Lower lobe of right lung (tissue), 2 donors: ENCODE measurements at regions not wholly inside any gene's neighbourhood (a gene's known extent, or its start where the extent isn't known, plus 50 kb on each side); places are given as distances from the start of the nearest gene placed in this dataset.

ENCODE experiments used
- ATAC-seq, 2 donors: fragments of 200-7000 bp; cut with Tn5 transposase; one replicate each; pipeline ENCODE4 v1.9.1; 2020 to 2022; ENCODE audit warnings: mild to moderate bottlenecking in 2 of 2, moderate library complexity in 2 of 2
- DNase-seq: peaks from one replicate; pipeline ENCODE4 v3.0.0-alpha.2; 2020
- H3K27ac ChIP-seq: fragments of 200-600 bp; one replicate; pipeline ENCODE4 v1.8.0; 2022
- H3K27me3 ChIP-seq: fragments of 200-600 bp; one replicate; pipeline ENCODE4 v1.8.0; 2022; ENCODE audit warnings: low read depth
- H3K36me3 ChIP-seq: fragments of 200-600 bp; one replicate; pipeline ENCODE4 v1.8.0; 2022; ENCODE audit warnings: mild to moderate bottlenecking
- H3K4me1 ChIP-seq: fragments of 200-600 bp; one replicate; pipeline ENCODE4 v1.8.0; 2022
- H3K4me3 ChIP-seq: fragments of 200-600 bp; one replicate; pipeline ENCODE4 v1.8.0; 2022; ENCODE audit warnings: mild to moderate bottlenecking
- H3K9me3 ChIP-seq: fragments of 200-600 bp; one replicate; pipeline ENCODE4 v1.8.0; 2022
- intact Hi-C: fragments of 100-400 bp; cut with DNase I; formaldehyde crosslinking; loops from one replicate; pipeline ENCODE4 v1.11.0; 2022
- TF ChIP-seq, protein P1 (sequence below): fragments of 200-600 bp; IDR thresholded peaks from one replicate; pipeline ENCODE4 v1.8.0; 2022; ENCODE audit warnings: antibody characterized with exemption, mild to moderate bottlenecking
- donor health status: DM: no; HTN: yes; CAD: no; lungs with severe emphysema.

DNA sequence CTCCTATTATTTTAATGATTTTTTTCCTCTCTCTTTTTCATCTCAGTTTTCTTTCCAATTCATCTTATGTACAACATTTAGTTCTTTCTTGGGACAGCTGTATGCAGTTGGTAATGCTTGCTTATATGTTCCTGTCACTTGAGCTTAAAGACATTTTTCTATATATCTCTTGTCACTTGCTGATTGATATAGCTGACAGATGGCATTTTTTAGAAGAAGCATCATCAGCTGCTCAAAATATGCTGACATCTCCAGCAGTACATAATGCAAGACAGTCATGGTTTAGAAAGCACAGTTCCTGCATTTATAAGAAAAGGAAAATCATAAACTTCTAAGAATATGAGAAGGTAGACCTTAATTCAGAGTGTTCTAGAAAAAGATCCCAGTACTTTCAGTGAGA, 56.5 kb downstream of the DCAF8L1 start:
- no peaks in the 10 kb centered on the region for H3K27me3 ChIP-seq
- H3K36me3 ChIP-seq, result no peaks in the 10 kb centered on the region
- H3K4me3 ChIP-seq, result no peak overlapping the region
- DNase-seq (no peak), ATAC-seq (no peak)
- H3K27ac ChIP-seq, result no peak overlapping the region
- H3K4me1 ChIP-seq, result no peaks in the 10 kb centered on the region
- intact Hi-C loops, result no loop called here
- TF ChIP-seq, protein P1, sequence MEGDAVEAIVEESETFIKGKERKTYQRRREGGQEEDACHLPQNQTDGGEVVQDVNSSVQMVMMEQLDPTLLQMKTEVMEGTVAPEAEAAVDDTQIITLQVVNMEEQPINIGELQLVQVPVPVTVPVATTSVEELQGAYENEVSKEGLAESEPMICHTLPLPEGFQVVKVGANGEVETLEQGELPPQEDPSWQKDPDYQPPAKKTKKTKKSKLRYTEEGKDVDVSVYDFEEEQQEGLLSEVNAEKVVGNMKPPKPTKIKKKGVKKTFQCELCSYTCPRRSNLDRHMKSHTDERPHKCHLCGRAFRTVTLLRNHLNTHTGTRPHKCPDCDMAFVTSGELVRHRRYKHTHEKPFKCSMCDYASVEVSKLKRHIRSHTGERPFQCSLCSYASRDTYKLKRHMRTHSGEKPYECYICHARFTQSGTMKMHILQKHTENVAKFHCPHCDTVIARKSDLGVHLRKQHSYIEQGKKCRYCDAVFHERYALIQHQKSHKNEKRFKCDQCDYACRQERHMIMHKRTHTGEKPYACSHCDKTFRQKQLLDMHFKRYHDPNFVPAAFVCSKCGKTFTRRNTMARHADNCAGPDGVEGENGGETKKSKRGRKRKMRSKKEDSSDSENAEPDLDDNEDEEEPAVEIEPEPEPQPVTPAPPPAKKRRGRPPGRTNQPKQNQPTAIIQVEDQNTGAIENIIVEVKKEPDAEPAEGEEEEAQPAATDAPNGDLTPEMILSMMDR, result no peak
- H3K9me3 ChIP-seq, result no peaks in the 10 kb centered on the region

DNA sequence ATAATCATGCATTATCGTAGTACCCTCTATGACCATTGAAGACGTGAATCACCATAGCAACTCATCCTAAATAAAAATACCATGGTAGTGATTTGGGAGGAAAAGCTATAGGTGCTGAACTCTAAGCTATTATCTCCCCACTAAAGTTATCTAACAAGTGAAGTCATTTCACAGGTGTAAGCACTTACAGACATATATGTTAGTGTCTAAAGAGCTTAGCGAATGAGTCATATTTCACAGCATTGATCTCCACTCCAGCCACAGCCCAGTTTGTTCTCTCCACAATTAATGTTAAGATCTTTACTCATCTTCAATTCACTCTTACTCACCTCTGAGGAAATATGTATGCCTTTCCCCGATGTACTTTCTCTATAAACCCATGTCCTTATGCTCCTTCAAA, 57.0 kb downstream of the DCAF8L1 start:
- TF ChIP-seq, protein P1, result no peak
- DNase-seq, result no peak
- Histone ChIP-seq H3K27me3 (no peaks in the 10 kb centered on the region), H3K27ac (no peak overlapping the region), H3K4me1 (no peaks in the 10 kb centered on the region), H3K36me3 (no peaks in the 10 kb centered on the region), H3K4me3 (no peak overlapping the region), H3K9me3 (no peaks in the 10 kb centered on the region)
- ATAC-seq, result no peak
- intact Hi-C loops, result no loop called here

GRCh38 chrX:27918799-27919198, 62.5 kb downstream of the DCAF8L1 start:
- TF ChIP-seq, protein P1, result peak; percentile 20
- Histone ChIP-seq H3K4me1 (no peaks in the 10 kb centered on the region), H3K27ac (no peak overlapping the region), H3K9me3 (no peaks in the 10 kb centered on the region), H3K27me3 (no peaks in the 10 kb centered on the region), H3K36me3 (no peaks in the 10 kb centered on the region), H3K4me3 (no peak overlapping the region)
- DNase-seq (no peak), ATAC-seq (no peak)
- intact Hi-C loops, result no loop called here

DNA sequence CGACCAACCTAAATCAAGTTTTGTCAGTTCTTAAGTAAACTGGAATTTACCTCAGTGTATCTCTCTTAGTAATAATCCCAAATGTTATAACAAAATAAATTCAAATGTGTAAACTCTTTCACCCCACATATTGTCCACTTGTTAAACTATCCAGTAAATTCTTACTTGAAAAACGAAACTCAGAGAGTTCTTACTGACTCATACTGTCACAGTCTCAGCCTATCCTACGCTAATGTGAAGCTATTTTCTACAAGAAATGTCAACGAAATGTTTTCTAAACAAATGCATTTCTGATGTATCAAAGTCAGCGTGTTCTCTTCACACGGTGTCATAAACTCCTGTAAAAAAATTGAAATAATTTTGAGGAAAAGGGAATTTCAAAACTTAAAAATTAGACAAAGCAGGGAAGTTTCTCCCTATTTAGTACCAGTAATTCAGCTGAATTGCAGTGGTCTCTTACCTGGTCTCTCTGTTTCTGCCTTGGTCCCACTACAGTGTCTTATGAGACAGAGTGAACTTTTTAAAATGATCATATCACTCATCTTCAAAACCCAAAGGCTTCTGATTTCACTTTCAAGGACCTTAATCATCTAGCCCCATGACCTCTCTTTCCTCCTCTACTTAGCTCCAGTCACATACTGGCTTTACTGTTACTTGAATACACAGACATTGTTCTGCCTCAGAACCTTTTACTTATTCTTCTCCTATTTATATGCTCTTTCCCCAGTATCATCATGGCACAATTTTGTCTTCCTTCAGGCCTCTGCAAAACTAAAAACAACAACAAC, 63.3 kb downstream of the DCAF8L1 start:
- intact Hi-C loops, result no loop called here
- H3K27me3 ChIP-seq, result no peaks in the 10 kb centered on the region
- H3K9me3 ChIP-seq, result no peaks in the 10 kb centered on the region
- no peak overlapping the region for H3K4me3 ChIP-seq
- ATAC-seq, result no peak
- no peak overlapping the region for H3K27ac ChIP-seq
- no peaks in the 10 kb centered on the region for H3K4me1 ChIP-seq
- DNase-seq, result no peak
- TF ChIP-seq, protein P1, result no peak
- H3K36me3 ChIP-seq, result no peaks in the 10 kb centered on the region

- TF ChIP-seq, protein P1, result no peak
- Histone ChIP-seq H3K4me3 (no peak overlapping the region), H3K27me3 (no peaks in the 10 kb centered on the region), H3K9me3 (no peaks in the 10 kb centered on the region), H3K36me3 (no peaks in the 10 kb centered on the region), H3K27ac (no peak overlapping the region), H3K4me1 (no peaks in the 10 kb centered on the region)
- no peak for DNase-seq
- ATAC-seq, result no peak
- intact Hi-C loops, result no loop called here
Observed at GRCh38 chrX:27915617-27916016, 65.6 kb downstream of the DCAF8L1 start.
